ENCODE measurements at regions not wholly inside any gene's neighbourhood (a gene's known extent, or its start where the extent isn't known, plus 50 kb on each side); places are given as distances from the start of the nearest gene placed in this dataset.

GRCh38 chr1:91153341-91153740 is 131.5 kb upstream of the ZNF644 start:
- ATAC-seq (no peak), DNase-seq (no peak)
- intact Hi-C loops (cut with micrococcal nuclease), result no loop called here

DNA sequence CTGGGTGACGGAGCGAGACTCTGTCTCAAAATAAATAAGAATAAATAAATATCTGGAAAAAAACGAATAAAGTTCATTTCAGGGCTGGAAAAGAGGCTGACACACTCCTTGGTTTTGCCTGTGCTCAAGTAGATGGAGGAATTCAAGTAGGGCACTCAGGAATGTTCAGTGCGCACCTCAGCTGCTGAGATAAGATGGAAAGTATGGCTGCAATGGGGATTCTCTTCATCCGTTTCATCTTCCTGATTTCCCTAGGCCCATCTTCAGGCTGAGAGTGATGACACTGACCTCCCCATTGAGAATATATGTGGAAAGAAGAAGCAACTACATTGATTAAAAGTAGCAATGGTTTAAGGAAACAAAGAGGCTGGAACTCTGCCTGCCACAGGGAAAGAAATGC is 130.5 kb upstream of the ZNF644 start:
- ATAC-seq, result no peak
- intact Hi-C loops (cut with micrococcal nuclease), result no loop called here
- DNase-seq, result no peak

GRCh38 chr1:91151702-91152101 is 129.9 kb upstream of the ZNF644 start:
- no peak for ATAC-seq
- no peak for DNase-seq
- intact Hi-C loops (cut with micrococcal nuclease), result no loop called here

- ATAC-seq, result peak; percentile 56
Measured at GRCh38 chr1:91148641-91149069, 126.8 kb upstream of the ZNF644 start.

GRCh38 chr1:91141858-91142257 is 120.0 kb upstream of the ZNF644 start:
- intact Hi-C loops (cut with micrococcal nuclease), result no loop called here
- ATAC-seq, result no peak
- DNase-seq, result no peak

More at GRCh38 chr1:91148641-91149069, 126.8 kb upstream of the ZNF644 start:
- intact Hi-C loops (cut with micrococcal nuclease), result no loop called here
- no peak for DNase-seq

DNA sequence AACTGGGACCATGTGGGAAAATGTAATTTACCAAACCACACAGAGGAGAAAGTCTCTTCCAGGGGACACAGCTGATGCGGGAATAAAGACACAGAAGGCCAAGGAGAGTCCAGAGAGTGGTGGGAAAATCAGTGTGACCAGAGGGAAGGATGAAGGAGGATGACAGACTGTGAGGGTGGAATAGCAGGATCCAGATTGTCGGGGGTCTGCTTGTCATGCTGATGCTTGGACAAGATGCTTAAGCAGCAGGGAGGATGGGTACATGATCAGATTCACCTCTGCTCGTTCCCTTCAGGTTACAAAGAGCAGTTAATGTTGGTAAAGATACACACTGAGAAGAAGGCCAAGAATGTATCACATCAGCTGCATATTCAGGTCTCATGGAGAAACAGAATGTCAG is 117.1 kb upstream of the ZNF644 start:
- ATAC-seq, result no peak
- DNase-seq, result no peak
- intact Hi-C loops (cut with micrococcal nuclease), result no loop called here

- DNase-seq, result no peak
- ATAC-seq, result no peak
- intact Hi-C loops (cut with micrococcal nuclease), result no loop called here
Measured at GRCh38 chr1:91137173-91137852, 115.5 kb upstream of the ZNF644 start.

DNA sequence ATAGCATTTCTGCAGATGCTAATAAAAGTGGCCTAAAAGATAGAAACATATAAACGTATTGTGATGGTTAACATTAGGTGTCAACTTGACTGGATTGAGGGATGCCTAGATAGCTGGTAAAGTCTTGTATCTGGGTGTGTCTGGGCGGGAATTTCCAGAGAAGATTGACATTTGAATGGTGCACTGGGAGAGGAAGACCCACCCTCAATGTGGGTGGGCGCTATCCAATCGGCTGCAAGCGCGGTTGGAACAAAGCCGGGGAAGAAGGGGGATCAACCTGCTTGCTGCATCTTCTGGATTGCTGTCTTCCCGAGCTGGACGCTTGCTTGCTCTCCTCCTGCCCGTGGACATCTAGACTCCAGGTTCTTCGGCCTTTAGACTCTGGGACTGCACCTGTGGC is 114.0 kb upstream of the ZNF644 start:
- intact Hi-C loops (cut with micrococcal nuclease), result no loop called here
- DNase-seq (no peak), ATAC-seq (no peak)

- ATAC-seq, result no peak
- intact Hi-C loops (cut with micrococcal nuclease), result no loop called here
Measured at GRCh38 chr1:91133248-91133647, 111.4 kb upstream of the ZNF644 start.

DNA sequence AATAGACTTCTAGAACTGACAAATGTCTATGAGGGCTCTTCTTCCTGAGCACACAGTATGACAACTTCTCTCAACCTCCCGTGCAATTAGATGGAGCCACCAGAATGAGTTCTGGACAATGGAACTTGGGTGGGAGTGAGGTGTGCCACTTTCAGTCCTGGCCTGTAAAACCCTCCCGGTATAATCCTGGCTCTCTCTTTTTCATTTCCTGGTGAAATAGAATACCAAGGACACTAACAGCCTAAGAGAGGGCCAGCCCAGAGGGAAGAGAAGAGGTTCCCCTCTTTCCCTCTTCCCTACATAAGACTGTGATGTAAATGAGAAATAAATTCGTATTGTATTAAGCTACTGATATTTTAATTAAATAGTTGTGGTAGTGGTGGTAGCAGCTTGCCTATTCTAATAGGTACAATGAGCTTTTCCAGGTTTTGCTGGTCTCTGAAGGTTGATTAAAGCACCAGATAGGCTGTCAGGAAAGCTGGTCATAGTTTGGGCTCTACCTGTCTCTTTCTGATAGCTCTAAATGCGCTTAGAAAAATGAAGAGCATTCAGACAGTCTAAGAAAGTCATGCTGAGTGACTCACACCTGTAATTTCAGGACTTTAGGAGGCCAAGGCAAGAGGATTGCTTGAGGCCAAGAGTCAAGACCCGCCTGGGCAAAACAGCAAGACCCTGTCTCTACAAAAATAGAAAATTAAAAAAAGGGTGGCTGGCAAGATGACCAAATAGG is 108.6 kb upstream of the ZNF644 start:
- intact Hi-C loops (cut with micrococcal nuclease), result no loop called here
- no peak for ATAC-seq

More at GRCh38 chr1:91133248-91133647, 111.4 kb upstream of the ZNF644 start:
- DNase-seq, result no peak

DNA sequence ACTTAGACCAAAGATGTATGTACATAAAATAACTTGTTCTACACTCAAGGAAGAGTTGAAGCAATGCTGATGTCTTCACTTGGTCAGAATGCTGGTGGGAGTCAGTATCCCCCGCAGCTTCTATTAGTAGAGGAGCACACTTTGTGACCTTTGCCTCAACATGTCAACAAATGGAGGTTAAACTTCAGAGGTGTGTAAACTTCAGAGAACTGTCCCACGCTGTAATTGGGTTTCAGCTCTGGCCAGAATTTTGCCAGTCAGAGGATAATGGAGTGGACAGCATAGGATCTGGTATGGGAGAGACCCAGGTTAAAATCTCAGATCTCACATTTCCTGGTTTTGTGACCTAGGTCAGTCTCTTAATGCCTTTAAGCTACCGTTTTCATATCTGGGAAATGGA is 107.6 kb upstream of the ZNF644 start:
- intact Hi-C loops (cut with micrococcal nuclease), result no loop called here
- DNase-seq (no peak), ATAC-seq (no peak)

More for the DNA sequence above, 108.6 kb upstream of the ZNF644 start:
- DNase-seq, result no peak

- DNase-seq (no peak), ATAC-seq (no peak)
- intact Hi-C loops (cut with micrococcal nuclease), result no loop called here
Measured at GRCh38 chr1:91129017-91129416, 107.2 kb upstream of the ZNF644 start.

- ATAC-seq (peak; percentile 52), DNase-seq (no peak)
- intact Hi-C loops (cut with micrococcal nuclease), result no loop called here
Measured at GRCh38 chr1:91124989-91125417, 103.2 kb upstream of the ZNF644 start.

- intact Hi-C loops (cut with micrococcal nuclease), result no loop called here
- DNase-seq (no peak), ATAC-seq (no peak)
Measured at GRCh38 chr1:91124290-91124985, 102.6 kb upstream of the ZNF644 start.

DNA sequence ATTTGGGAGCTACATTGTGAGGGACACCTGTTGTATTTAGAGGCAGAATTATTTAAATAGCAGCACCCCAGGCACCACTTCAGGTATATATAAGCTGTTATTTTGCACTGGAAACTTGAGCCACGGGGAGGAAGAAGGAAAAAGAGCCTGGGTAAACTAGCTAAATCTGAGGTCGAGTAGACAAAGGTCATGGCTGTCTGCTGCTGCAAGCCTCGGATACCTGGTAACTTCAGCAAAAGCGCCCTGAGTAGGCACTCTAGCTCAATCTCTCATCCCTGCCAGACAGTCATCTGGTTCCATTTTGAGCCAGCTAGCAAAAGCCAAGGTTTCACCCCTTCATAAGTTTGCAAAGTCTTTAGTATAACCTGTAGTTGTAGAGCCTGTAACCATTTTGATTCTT is 101.9 kb upstream of the ZNF644 start:
- DNase-seq (no peak), ATAC-seq (no peak)
- intact Hi-C loops (cut with micrococcal nuclease), result no loop called here

DNA sequence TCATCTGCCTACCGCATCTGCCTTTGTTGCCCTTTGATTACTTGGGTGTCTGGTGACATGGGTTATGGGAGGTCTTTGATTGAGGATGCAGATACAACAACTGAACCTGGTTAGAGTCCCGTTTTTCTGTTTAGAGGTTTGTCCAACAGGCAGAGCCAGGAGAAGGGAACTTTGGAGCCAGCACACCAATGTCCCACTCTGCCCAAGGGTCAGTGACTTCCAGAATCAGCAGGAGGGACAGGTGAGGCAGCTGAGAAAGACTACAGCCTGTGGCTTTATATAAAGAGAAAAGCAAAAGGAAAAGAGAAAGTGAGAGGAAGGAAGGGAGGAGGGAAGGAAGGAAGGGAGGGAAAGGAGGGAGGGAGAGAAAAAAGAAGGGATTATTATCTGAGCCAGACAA is 101.5 kb upstream of the ZNF644 start:
- DNase-seq (no peak), ATAC-seq (no peak)
- intact Hi-C loops (cut with micrococcal nuclease), result no loop called here

DNA sequence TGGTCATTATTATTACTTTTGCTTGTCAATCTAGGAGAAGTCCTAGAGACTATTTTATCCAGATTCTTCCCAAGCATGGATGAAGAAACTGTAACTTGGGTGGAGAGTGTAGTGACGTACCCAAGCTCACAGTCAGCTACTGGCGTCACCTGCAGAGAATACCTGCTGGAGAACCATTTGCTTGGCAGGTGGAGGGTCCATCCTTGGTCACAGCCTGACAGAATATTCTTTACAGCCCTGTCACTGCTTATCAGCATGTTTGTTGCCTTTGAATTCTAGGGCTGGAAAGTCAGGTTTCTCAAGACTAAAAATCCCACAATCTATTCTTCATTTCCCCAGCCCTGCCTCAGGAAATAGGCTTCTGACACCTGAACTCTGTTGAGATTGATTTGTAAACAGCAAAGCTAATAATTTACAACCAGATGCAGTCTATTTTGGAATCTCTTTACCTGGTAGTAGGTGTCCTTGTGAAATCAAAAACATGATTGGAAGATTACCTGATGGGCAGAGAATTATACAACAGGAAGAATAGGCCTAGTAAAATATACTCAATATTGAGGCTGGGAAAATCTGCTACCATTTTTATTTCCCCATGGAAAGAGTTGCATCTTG is 100.4 kb upstream of the ZNF644 start:
- no peak for ATAC-seq
- intact Hi-C loops (cut with micrococcal nuclease), result no loop called here
- no peak for DNase-seq

DNA sequence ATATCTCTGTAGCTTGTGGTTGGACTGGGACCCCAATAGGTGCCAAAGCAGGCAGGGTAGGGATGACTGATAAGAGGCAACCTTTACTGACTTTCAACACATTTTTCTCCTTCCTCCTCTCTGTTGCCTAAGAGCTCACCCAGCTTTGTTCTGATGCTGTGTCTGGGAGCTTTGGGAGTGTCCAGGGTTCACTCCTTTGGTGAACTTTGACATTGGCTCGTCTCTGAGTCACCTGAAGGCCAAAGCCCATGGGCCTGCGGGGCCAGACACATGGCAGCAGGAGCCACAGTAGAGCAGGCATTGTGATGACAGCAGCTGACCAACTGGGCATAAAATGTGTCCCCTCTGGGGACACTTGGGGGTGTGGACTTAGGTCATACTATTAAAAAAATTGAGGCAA is 99.5 kb upstream of the ZNF644 start:
- DNase-seq (no peak), ATAC-seq (no peak)
- intact Hi-C loops (cut with micrococcal nuclease), result no loop called here

DNA sequence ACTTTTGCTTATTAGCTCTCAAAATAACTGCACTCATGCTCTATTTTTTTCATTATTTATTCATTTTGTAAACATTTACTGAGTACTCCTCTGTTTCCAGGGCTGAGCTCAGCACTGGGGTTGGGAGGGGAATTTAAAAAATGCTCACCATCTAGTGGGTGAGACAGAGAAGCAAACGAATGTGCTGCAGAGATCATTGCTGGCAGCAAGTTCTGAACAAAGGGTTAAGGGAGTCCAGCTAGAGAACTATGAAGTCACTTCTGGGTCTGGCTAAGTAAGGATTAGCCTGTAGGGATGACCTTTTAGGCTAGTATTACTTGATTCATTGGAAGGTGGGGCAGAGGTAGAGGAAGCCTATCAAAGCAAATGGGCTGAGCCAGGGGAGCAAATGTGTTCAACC is 99.1 kb upstream of the ZNF644 start:
- intact Hi-C loops (cut with micrococcal nuclease), result no loop called here
- ATAC-seq, result no peak

DNA sequence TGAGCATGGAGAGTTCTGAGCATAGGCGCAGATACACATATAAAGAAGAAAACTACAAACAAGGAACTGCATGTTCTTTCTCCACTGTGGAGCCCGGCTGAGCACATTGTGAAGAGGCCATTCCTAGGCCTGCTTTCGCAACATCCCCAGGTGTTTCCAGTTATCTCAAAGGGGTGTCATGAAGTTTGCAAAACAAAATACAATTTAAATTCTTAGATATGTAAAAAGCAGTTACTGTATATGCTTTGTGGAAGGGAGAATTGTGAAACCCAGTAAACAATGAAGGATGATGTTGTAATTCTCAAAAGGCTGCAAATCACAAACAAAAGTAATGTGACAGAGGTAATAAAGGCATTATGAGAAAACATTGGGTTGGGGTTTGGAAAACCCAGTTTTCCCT is 98.6 kb upstream of the ZNF644 start:
- DNase-seq (no peak), ATAC-seq (no peak)
- intact Hi-C loops (cut with micrococcal nuclease), result no loop called here

More for the DNA sequence above, 99.1 kb upstream of the ZNF644 start:
- no peak for DNase-seq

Measured in left ventricle myocardium superior (tissue), 1 donor.